ENCODE measurements at regions not wholly inside any gene's neighbourhood (a gene's known extent, or its start where the extent isn't known, plus 50 kb on each side); places are given as distances from the start of the nearest gene placed in this dataset.

- Histone ChIP-seq H3K9me3 (ENCODE audit: low read length) (no peaks in the 10 kb centered on the region), H2AFZ (ENCODE audit: low read length) (no peak overlapping the region), H3K9me2 (ENCODE audit: insufficient read depth, low read length) (no peaks in the 10 kb centered on the region), H3K4me2 (ENCODE audit: low read length) (no peak overlapping the region), H4K20me1 (ENCODE audit: insufficient read depth, low read length) (no peaks in the 10 kb centered on the region), H3K36me3 (ENCODE audit: insufficient read depth, low read length) (no peaks in the 10 kb centered on the region), H3K79me2 (ENCODE audit: insufficient read depth, low read depth, low read length) (no peaks in the 10 kb centered on the region), H3K4me1 (ENCODE audit: insufficient read depth, low read length, poor library complexity, severe bottlenecking) (no peaks in the 10 kb centered on the region), H3K27ac (ENCODE audit: low read depth, low read length, poor library complexity, severe bottlenecking) (no peak overlapping the region), H3K4me3 (ENCODE audit: low read depth, low read length, poor library complexity, severe bottlenecking) (no peak overlapping the region)
- intact Hi-C loops (cut with micrococcal nuclease; ENCODE audit: unreplicated experiment) = no loop called here
- POLR2A ChIA-PET = no interaction called here
- DNase-seq (ENCODE audit: low spot score) = no peak
- BruUV-seq (replicated peaks) = no TSS peak
- CTCF ChIA-PET (ENCODE audit: unreplicated experiment) = no interaction called here
- no peak for TF ChIP-seq EZH2phosphoT487 (IDR thresholded peaks at IDR 0.05; ENCODE audit: borderline replicate concordance, low read depth, low read length)
- TF ChIP-seq, protein P1, sequence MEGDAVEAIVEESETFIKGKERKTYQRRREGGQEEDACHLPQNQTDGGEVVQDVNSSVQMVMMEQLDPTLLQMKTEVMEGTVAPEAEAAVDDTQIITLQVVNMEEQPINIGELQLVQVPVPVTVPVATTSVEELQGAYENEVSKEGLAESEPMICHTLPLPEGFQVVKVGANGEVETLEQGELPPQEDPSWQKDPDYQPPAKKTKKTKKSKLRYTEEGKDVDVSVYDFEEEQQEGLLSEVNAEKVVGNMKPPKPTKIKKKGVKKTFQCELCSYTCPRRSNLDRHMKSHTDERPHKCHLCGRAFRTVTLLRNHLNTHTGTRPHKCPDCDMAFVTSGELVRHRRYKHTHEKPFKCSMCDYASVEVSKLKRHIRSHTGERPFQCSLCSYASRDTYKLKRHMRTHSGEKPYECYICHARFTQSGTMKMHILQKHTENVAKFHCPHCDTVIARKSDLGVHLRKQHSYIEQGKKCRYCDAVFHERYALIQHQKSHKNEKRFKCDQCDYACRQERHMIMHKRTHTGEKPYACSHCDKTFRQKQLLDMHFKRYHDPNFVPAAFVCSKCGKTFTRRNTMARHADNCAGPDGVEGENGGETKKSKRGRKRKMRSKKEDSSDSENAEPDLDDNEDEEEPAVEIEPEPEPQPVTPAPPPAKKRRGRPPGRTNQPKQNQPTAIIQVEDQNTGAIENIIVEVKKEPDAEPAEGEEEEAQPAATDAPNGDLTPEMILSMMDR (conservative IDR thresholded peaks at IDR 0.05; ENCODE audit: low read length) = no peak
These were observed 1515.2 kb downstream of the PLA2G4A start for GRCh38 chr1:188343914-188344313.

GRCh38 chr1:188350104-188350503 is 1521.4 kb downstream of the PLA2G4A start:
- Histone ChIP-seq H3K4me3 (ENCODE audit: low read depth, low read length, poor library complexity, severe bottlenecking) (no peak overlapping the region), H4K20me1 (ENCODE audit: insufficient read depth, low read length) (no peaks in the 10 kb centered on the region), H3K27ac (ENCODE audit: low read depth, low read length, poor library complexity, severe bottlenecking) (no peak overlapping the region), H3K9me3 (ENCODE audit: low read length) (no peaks in the 10 kb centered on the region), H3K36me3 (ENCODE audit: insufficient read depth, low read length) (no peaks in the 10 kb centered on the region), H2AFZ (ENCODE audit: low read length) (no peak overlapping the region), H3K4me2 (ENCODE audit: low read length) (no peak overlapping the region), H3K4me1 (ENCODE audit: insufficient read depth, low read length, poor library complexity, severe bottlenecking) (no peaks in the 10 kb centered on the region), H3K79me2 (ENCODE audit: insufficient read depth, low read depth, low read length) (no peaks in the 10 kb centered on the region), H3K9me2 (ENCODE audit: insufficient read depth, low read length) (no peaks in the 10 kb centered on the region)
- intact Hi-C loops (cut with micrococcal nuclease; ENCODE audit: unreplicated experiment) = no loop called here
- no peak for DNase-seq (ENCODE audit: low spot score)
- TF ChIP-seq, protein P1 (conservative IDR thresholded peaks at IDR 0.05; ENCODE audit: low read length) = no peak
- no peak for TF ChIP-seq EZH2phosphoT487 (IDR thresholded peaks at IDR 0.05; ENCODE audit: borderline replicate concordance, low read depth, low read length)
- POLR2A ChIA-PET = no interaction called here
- CTCF ChIA-PET (ENCODE audit: unreplicated experiment) = no interaction called here
- no TSS peak for BruUV-seq (replicated peaks)

DNA sequence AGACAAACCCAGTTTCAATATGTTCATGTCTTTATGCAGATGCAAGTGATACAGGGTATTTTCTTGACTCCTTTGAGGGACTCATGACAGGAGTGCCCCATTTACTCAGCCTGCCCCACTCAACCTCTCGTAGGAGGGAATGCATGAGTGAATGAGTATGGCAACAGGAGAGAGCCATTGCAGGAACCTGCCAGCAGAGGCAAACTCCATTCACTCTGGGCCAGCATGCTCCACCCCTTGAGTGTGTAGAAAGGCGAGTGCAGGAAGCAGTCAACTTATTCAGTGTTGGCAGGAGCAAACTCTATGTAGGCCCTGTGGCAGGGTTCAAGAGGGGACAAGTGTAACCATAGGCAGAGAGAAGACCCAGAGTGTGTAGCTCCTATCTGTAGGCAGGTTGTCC is 1526.3 kb downstream of the PLA2G4A start:
- POLR2A ChIA-PET = no interaction called here
- H3K36me3 ChIP-seq (ENCODE audit: insufficient read depth, low read length) = no peaks in the 10 kb centered on the region
- TF ChIP-seq, protein P1 (conservative IDR thresholded peaks at IDR 0.05; ENCODE audit: low read length) = no peak
- TF ChIP-seq EZH2phosphoT487 (IDR thresholded peaks at IDR 0.05; ENCODE audit: borderline replicate concordance, low read depth, low read length) = no peak
- CTCF ChIA-PET (ENCODE audit: unreplicated experiment) = no interaction called here
- no peaks in the 10 kb centered on the region for H3K9me3 ChIP-seq (ENCODE audit: low read length)
- no peak overlapping the region for H3K4me2 ChIP-seq (ENCODE audit: low read length)
- no peak for DNase-seq (ENCODE audit: low spot score)
- H3K79me2 ChIP-seq (ENCODE audit: insufficient read depth, low read depth, low read length) = no peaks in the 10 kb centered on the region
- no peak overlapping the region for H3K4me3 ChIP-seq (ENCODE audit: low read depth, low read length, poor library complexity, severe bottlenecking)
- H3K27ac ChIP-seq (ENCODE audit: low read depth, low read length, poor library complexity, severe bottlenecking) = no peak overlapping the region
- H3K4me1 ChIP-seq (ENCODE audit: insufficient read depth, low read length, poor library complexity, severe bottlenecking) = no peaks in the 10 kb centered on the region
- intact Hi-C loops (cut with micrococcal nuclease; ENCODE audit: unreplicated experiment) = no loop called here
- no peaks in the 10 kb centered on the region for H3K9me2 ChIP-seq (ENCODE audit: insufficient read depth, low read length)
- no peak overlapping the region for H2AFZ ChIP-seq (ENCODE audit: low read length)
- no TSS peak for BruUV-seq (replicated peaks)
- no peaks in the 10 kb centered on the region for H4K20me1 ChIP-seq (ENCODE audit: insufficient read depth, low read length)

Measured in OCI-LY7 (cell line).